GM18507 (cell line): ENCODE measurements at regions not wholly inside any gene's neighbourhood (a gene's known extent, or its start where the extent isn't known, plus 50 kb on each side); places are given as distances from the start of the nearest gene placed in this dataset.
"Not testable (repeated sequence)": the region's sequence is repeated elsewhere in the genome, so short reads cannot be mapped to it uniquely, and the experiment has no call there.

Experiments
- DNase-seq: peaks from one replicate; pipeline ENCODE4 v3.0.0; 2011; ENCODE audit warnings: low read depth; ENCODE audit not compliant: insufficient read length; ENCODE audit errors: extremely low spot score
- FAIRE-seq: peaks from 2 replicates; lab custom pipeline; 2011; peaks lifted over from hg19 to GRCh38; lab: Jason Lieb, UNC

DNA sequence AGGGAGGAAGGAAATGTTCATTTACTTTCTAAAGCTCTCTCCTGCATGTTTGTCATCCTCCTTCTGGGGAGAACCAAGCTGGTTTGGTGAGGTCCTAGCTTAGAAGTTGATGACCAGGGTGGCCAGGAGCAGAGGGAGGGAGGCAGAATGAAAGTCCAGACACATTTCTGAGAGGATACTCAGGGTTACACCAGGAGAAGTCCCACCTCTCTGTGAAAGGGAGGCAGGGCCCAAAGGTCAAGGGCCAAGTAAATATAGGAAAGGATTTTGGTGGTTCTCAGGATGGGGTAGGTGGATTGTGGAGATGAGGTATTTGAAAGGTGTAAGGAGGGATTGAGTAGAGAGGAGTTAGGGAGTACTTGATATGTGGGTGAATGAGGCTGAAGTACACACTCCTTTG lies 58.0 kb upstream of the FBXO11 start:
- FAIRE-seq (no peak), DNase-seq (no peak)

DNA sequence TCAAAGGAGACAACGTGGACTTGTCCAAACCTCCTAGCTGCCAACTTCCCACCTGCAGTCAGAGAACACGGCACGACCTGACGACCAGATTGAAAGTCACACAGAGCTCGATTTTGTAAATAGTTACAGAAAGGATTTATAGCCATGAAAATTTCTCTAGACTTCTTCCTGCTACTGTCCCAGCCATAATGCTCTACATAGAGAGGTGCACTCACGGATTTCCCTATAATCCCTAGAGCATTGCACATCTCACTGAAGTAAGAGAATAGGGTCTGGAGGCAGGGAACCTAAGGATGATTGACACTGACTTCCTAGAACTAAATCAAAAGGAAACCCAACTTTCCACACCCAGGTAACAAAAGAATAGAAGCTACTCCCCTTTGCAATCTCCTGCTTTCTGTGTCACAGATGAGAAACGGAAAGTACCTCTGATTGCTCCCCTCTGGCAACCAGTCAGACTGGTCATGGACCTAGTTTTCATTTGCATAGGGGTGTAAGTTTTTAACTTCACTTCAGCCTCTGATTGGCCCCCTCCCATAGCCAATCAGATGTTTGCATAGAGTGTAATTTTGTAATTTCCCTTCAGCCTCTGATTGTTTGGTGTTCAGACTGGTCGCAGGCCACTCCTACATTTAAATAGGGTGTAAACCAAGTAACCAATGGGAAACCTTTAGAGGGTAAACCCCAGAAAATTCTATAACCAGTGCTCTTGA lies 58.6 kb upstream of the FBXO11 start:
- no peak for FAIRE-seq
- DNase-seq: no peak

DNA sequence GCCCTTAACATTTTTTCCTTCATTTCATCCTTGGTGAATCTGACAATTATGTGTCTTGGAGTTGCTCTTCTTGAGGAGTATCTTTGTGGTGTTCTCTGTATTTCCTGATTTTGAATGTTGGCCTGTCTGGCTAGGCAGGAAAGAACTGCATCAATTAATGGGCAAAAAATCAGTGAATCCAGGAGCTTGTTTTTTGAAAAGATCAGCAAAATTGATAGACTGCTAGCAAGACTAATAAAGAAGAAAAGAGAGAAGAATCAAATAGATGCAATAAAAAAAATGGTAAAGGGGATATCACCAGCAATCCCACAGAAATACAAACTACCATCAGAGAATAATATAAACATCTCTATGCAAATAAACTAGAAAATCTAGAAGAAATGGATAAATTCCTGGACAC lies 70.4 kb upstream of the FBXO11 start:
- not testable (repeated sequence) for FAIRE-seq, DNase-seq

DNA sequence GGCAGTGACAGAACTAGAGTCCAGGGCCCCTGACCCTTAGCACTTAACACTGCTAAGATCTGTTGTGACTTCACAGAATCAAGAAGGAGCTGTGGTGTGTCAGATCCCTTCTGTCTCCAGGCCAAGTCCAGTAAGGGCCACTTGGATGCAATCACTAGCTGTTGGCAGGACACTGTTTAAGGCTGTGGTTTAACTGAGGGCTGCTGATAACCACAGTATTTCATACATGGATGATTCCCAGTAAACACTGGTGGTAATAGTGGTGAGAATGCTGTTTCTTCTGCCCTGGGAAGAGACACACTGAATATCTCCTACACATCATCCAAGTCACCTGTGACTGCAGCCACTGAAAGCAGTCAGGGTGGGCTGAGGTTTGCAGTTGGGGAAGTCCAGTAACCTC lies 77.7 kb upstream of the FBXO11 start:
- DNase-seq (no peak), FAIRE-seq (peak; percentile 52)

DNA sequence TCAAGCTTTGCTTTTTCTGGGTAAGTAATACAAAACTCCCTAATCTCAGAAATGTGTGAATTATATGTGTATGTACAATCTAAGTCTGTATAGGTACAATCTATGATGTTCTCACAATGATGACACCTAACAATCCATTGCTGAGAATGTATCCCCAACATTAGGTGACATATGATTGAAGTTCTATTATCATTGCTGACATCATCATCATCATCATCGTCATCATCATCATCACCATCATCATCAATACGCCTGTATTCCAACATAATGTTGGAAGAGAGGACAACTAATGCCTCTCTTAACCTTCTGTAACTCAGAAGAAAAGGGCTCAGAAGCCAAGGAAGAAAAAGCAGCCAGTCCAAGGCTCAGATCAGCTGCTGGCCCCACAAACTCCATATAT lies 84.2 kb upstream of the FBXO11 start:
- DNase-seq (no peak), FAIRE-seq (no peak)

DNA sequence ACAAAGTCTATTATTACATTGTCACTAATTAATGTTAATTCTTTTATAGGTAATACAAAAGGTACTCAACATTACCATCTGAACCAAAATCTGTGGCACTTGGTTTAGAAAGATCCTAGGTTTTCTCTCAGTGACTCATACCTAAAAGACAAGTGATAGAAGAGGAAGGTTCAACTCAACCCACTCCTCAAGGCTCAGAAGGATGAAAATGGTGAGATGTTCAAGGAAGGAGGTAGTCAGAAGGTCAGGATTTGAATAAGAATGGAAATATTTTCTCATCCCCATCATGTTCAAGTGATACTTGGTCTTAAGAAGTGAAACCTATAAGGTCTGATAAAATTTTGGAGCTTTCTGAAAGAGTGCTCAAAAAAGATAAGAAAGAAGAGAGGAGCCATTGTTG lies 86.4 kb upstream of the FBXO11 start:
- DNase-seq (no peak), FAIRE-seq (no peak)

DNA sequence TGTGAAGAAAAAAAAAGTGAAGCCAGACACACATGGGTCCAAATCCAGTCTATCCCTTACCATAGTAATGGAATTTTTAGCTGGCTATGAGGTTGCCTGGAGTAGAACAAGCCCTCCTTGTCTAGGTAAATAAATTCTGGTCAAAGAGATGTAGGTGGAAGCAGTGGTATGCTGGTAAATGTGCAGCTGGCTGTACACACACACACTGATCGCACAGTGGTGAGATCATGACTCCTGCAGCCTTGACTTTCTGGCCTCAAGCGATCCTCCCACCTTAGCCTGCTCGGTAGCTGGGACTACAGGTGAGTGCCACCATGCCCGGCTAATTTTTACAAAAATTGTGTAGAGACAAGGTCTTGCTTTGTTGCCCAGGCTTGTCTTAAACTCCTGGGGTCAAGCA lies 90.5 kb upstream of the FBXO11 start:
- DNase-seq: no peak
- FAIRE-seq: no peak

DNA sequence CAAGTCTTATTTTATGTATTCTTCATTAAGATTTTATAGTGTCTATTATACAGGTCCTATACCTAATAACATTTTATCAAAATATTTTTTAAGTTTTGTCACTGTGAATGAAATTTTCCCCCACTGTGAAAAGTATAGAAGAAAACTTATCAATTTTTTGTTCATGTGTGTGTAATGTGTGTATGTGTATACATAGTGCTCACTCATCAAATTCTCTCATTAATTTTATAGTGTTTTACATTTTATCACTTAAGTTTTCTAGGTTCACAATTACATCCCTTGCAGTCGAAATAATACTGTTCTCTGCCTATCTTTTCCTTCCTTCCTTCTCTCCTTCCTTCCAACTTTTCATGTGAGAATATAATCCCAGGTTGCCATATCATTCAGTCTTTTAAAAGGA lies 93.2 kb upstream of the FBXO11 start:
- DNase-seq (no peak), FAIRE-seq (no peak)

DNA sequence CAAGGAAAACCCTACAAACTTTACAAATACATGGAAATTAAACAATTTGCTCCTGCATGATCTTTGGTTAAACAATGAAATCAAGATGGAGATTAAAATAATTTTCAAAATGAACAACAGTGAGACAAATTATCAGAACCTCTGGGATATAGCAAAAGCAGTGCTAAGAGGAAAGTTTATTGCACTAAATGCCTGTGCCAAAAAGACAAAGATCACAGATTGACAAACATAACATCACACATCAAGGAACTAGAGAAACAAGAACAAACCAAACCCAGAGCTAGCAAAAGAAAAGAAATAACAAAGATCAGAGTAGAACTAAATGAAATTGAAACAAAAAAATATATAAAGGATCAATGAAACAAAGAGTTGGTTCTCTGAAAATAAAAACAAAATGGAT lies 95.2 kb upstream of the FBXO11 start:
- DNase-seq: no peak
- FAIRE-seq: no peak

DNA sequence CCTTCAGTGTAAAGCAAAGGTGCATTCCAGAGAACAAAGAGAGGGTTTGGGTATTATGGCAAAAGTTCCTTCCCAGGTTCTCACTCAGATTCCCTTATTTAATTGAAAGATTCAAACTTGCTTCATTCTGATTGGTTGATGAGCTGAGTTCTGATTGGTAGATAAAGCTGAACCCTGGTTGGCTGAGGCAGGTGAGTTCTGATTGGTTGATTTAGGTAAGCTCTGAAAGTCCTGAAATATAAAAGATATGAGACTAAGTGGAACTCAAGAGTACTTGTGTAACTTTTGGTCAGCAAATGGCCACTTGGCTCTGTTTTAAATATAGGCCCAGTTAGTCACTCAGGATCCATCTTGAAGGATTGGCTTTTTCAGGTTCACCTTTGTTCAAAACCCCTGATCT lies 99.8 kb upstream of the FBXO11 start:
- DNase-seq: no peak
- FAIRE-seq: no peak

DNA sequence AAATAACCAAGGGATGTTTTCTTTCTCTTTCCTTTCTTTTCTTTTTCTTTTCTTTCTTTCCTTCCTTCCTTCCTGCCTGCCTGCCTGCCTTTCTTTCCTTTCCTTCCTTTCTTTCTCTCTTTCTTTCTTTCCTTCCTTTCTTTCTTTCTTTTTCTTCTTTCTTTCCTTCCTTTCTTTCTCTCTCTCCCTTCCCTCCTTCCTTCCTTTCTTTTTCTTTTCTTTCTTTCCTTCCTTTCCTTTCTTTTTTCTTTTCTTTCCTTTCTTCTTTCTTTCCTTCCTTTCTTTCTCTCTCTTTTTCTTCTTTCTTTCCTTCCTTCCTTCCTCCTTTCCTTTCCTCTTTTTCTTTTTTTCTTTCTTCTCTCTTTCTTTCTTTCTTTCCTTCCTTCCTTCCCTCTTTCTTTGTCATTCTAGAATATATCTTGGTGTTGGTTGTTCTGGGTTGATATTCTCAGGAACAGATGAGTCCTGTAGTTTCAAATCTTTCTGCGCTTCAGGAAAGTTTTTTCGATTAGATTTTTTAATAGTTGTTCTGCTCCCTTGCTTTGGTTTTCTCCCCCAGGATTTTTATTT lies 101.5 kb upstream of the FBXO11 start:
- DNase-seq (no peak), FAIRE-seq (no peak)

DNA sequence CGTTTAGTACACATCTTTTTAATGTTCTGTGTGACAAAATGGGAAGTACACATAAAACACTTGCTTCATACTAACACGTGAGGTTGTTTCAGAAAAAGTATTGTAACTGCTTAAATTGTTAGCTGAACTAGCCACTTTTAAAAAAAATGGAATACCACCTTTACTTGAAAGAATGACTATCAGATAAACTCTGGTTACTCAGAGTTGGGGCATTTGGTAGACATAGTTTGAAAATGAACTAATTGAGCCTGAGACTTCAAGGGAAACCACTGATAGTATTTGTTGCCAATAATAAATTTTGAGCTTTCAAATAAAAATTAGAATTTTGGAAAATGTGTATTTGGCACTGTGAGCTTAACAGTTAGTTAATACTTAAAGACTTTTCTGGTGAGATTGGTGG lies 103.0 kb upstream of the FBXO11 start:
- FAIRE-seq (no peak), DNase-seq (no peak)

DNA sequence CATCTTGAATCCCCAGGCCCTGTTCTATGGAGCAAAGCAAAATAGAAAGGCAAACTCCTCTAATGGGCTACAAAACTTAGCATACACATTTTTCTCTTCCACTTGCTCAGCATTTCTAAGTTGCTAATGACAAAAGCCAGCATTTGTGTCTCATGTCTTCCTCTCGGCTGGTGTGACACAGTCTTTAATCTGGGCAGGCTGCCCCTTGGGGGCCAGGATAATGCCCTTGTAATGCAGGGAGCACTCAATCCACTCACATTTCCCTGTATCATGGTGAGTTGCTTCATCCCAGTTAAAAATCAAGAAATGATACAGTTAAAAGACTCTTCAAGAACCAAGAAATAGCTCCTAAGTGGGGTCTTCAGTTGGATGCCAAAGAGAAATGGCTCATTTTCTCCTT lies 109.1 kb upstream of the FBXO11 start:
- DNase-seq (no peak), FAIRE-seq (no peak)

DNA sequence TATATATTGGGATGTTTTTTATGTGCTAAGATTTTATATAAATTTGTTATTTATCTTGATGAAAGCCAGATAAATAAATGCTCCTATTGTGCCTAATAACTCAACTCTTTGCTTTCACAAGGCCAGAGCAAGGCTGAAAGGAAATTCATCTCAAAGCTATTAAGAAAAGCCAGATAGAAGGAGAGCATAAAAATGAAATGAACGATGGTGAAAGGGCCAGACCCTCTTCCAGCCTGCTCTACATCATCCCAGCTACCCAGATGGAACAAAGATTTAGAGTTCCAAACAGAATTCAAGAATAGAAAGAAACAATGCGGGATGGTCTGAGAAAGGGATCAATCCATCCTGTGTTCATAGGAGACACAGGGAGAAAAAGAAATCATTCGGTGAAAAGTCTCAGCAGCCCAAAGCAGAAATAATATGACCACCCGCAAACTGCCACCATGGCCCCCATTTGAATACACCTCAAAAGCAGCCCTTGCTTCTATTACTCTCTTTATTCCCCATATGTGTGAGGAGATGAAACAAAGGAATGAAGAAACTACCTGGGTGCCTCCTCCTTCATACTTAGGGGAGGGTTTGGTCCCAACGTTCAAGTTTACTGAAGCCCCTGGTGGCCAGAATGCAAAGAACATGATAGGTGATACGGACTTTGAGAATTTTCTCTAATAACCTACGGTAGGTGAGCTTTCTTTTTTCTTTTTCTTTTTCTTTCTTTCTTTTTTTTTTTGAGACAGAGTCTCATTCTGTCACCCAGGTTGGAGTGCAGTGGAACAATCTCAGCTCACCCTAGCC lies 110.1 kb upstream of the FBXO11 start:
- DNase-seq (no peak), FAIRE-seq (no peak)

DNA sequence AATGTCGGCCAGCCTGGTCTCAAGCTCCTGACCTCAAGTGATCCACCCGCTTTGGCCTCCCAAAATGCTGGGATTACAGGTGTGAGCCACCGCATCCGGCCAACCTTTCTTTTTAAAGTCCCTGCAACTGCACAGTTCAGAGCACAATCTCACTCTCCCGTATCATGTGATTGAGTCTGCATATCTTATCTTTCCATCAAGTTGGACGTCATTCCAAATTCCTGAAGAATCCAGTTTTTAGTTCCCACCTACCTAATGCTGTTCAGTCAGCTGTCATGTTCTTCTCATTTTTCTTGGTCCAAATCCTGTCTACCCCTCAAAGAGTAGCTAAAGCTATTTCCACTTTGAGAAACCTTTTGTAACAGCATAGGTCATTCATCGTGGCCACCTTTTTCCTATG lies 110.8 kb upstream of the FBXO11 start:
- FAIRE-seq: no peak

DNA sequence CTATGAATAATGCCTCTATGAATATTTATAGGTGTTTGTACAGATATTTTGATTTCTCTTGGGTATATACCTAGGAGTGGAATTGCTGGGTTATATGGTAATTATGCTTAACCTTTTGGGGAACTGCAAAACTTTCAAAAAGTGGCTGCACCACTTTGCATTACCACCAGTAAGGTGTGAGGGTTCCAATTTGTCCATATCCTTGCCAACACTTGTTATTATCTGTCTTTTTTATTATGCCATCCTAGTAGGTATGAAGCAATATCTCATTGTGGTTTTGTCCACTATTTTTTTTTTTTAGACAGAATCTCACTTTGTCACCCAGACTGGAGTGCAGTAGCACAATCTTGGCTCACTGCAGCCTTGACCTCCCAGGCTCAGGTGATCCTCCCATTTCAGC lies 112.2 kb upstream of the FBXO11 start:
- FAIRE-seq: no peak
- DNase-seq: no peak

More for the DNA sequence above, 110.8 kb upstream of the FBXO11 start:
- DNase-seq: no peak

DNA sequence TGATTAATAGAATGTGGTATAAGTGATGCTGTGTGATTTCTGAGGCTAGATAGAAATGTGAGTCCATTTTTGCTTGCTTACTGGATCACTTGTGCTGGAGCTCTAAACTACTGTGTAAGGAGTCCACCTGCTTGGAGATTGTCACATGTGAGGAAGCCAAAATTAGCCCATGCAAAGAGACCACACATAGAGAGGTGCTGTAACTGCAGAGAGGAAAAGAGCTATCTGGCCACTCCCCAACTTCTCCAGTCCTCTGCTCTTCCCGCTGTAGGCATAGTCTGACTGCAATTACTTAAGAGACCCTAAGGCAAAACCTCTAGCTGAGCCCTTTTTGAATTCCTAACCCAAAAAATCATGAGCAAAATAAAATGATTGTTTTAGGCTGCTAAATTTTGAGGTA lies 120.6 kb upstream of the FBXO11 start:
- DNase-seq: no peak
- no peak for FAIRE-seq

DNA sequence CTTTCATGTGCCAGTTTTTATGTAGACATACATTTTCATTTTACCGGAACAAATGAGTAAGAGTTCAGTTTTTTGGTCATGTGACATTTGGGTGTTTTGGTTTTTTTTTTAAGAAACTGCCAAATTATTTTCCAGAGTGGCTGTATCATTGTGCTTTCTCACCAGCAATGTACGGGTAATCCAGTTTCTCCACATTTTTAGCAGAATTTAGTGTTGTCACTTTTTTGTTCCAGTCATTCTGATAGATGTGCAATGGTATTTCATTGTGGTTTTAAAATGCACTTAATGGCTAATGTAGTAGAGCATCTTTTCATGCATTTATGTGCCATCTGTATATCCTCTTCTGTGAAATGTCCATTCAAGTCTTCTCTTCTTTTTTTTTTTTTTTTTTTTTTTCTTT lies 126.5 kb upstream of the FBXO11 start:
- no peak for DNase-seq
- no peak for FAIRE-seq

DNA sequence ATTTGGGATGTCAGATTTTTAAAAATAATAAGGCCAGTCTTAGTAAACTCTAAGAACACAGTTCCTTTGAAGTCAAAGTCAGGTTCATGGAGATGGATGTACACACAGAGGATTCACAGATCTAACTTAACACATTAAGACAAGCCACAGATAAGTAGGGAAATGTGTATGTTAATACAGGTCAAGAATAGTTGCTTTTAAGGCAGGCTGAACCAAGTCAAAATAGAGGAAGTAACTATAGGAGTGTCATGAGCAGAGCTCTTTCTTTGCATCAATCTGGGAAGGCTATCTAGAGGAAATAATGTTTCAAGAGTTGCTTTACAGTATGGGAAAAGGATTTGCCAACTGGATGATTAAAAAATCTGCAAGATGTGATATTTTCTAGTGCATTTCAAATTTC lies 128.0 kb upstream of the FBXO11 start:
- FAIRE-seq (no peak), DNase-seq (no peak)

DNA sequence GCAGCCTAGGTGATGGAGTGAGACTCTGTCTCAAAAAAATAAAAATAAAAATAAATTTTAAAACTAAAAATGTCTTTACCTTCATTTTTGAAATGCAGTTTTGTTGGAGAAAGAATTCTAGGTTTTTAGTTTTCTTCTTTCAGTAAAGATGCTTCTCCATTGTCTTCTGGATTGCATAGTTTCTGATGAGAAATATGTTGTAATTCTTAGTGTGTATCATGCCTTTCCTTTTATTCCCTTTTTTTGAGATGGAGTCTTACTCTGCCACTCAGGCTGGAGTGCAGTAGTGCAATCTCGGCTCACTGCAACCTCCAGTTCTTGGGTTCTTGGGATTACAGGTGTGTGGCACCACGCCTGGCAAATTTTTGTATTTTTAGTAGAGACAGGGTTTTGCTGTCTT lies 130.0 kb upstream of the FBXO11 start:
- DNase-seq: no peak
- FAIRE-seq: no peak
